ENCODE measurements at regions not wholly inside any gene's neighbourhood (a gene's known extent, or its start where the extent isn't known, plus 50 kb on each side); places are given as distances from the start of the nearest gene placed in this dataset.
"Not testable (repeated sequence)": the region's sequence is repeated elsewhere in the genome, so short reads cannot be mapped to it uniquely, and the experiment has no call there.

DNA sequence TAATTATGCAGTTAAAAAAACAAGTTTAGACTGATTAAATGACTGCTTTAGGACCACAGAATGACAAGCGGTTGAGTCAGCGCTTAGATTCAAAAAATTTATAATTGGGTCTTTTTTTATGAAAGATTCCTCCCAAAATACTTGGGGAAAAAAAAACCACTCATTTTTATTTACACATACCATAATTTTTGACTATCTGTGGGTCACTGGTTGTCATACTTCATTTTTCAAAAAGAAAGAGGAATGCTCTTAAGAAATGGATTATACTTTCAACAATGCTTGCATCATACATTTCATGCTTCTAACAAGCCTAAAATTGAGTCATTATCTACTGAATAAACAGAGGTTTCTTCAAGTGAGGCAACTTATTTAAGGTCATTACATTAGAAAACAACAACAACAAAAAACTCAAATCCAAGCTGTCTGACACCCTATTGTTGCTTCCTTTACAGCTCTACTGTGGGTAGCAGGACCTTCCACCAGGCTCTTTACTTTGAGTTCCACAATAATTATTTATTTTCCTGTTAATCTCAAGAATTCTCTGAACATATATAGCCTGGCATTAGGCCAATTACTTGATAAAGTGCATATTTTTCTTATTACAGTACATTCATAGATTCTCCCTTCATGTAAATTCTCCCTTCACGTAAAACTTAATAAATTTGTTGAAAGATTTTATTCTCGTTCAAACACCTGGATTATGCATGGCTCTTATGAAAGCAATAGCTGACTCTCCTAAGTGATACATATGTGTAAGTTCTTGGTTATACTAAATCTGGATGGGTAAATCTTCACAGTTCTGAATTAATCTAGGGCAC lies 445.5 kb downstream of the PCDH10 start:
- DNase-seq (ENCODE audit: low spot score): no peak

DNA sequence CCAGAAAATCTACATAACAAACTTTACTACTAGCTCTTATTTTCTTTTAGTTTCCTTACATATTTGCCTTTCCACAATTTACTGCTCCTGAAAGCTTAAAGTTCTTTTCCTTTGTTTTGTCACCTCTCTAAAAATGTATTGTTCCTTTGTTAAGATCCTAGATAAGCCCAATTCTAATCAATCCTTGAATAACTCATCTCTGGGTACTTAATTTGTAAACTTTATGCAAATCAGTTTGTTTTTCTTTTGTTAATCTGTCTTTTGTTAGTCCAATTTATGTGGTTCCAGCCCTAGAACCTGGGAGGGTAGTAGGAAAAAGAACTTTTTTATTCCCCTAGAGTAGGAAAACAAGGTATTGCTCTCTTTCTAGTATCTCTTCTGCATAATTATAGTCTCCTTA lies 444.7 kb downstream of the PCDH10 start:
- no peak for DNase-seq (ENCODE audit: low spot score)

DNA sequence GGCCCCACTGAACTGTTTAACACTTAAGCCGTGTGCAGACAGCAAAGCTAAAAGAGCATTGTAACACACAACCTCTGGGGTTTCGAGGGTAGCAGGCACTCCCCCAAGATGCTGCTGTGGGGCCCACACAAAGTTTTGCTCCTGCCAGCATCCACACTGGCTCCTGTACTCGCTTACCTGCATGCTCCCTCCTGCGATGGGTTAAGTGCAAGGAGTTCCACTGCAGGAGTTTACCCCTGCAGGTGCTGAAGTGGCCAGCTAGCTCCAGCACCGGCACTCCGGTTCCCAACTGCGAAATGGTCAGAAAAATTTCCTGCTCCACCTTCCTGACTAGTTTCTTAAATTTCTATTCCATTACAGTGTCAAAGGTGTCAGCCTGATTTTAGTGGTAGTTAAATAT lies 443.5 kb downstream of the PCDH10 start:
- no peak for DNase-seq (ENCODE audit: low spot score)

DNA sequence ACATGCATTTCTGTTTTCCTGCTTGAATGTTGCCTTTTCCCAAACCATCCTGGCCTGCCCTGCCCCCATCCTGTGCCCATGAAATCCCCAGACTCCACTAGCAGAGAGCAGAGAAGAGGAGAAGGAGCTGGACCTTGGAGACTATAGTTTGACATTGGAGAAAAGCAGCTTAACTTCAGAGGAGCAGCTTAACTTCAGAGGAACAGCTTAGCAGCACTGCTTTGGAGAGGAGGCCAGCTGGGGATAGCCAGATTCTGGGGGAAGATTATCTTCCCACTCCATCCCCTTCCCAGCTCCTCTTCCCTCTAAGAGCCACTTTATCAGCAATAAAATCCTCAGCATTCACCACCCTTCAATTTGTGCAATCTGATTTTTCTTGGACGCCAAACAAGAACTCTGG lies 443.0 kb downstream of the PCDH10 start:
- no peak for DNase-seq (ENCODE audit: low spot score)

DNA sequence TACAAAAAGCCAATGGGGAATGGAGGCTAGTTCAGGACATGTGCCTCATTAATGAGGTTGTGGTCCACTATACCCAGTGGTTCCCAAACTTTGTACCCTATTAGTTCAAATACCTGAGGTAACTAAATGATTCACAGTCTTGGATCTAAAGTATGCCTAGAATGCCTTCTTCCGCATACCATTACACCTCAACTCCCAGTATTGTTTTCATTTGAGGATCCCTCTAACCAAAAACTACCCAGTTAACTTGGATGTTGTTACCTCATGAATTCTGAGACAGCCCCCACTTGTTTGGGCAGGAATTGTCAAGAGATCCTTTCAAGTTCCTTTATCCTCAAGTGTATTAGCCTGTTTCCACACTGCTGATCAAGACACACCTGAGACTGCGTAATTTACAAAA lies 439.2 kb downstream of the PCDH10 start:
- DNase-seq (ENCODE audit: low spot score): no peak

- no peak for DNase-seq (ENCODE audit: low spot score)
These were observed 436.2 kb downstream of the PCDH10 start for GRCh38 chr4:133585323-133585722.

DNA sequence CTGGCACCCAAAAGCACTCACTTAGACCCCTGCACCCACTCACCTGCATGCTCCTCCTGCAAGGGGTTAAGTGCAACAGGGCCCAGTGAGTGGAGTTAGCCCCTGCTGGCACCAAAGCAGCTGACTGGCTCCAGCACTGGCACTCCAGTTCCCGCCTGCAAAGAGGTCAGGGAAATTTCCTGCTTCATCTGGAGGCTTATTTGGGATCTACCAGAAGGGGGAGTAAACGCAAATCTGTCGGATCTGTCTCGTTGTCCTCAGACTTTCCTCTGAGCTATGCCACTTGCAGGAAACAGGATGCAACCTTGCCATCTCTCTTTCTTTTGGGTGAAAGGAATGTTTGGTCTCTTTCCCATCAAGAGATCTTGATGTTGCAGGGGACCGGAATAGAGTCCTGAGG lies 435.6 kb downstream of the PCDH10 start:
- DNase-seq (ENCODE audit: low spot score): peak; percentile 8

DNA sequence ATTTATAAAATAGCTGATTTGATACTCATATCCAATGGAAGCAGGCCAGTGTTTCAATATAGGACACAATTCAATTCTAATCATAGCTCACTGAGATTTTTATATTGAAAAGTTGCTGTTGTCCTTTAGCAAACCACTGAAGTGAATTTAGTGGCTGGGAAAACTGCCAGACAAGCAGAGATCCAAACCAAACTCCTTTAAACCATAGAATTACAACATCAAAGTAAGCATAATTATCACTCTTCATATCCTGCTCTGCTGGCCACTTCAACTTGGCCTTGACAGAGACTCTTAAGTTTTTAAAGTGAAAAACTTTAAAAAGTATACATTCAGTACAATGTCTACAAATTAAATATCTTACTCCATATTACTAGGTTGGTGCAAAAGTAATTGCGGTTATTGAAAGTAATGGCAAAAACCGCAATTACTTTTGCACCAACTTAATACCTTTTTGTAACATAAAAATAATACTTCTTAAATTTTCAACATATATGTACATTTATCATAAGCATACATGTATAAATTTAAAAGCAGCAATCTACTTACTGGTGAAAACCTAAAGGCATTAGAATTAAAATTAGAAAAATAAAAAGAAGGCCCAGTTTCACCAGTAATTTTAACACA lies 433.0 kb downstream of the PCDH10 start:
- no peak for DNase-seq (ENCODE audit: low spot score)

- no peak for DNase-seq (ENCODE audit: low spot score)
These were observed 425.2 kb downstream of the PCDH10 start for GRCh38 chr4:133574248-133574647.

DNA sequence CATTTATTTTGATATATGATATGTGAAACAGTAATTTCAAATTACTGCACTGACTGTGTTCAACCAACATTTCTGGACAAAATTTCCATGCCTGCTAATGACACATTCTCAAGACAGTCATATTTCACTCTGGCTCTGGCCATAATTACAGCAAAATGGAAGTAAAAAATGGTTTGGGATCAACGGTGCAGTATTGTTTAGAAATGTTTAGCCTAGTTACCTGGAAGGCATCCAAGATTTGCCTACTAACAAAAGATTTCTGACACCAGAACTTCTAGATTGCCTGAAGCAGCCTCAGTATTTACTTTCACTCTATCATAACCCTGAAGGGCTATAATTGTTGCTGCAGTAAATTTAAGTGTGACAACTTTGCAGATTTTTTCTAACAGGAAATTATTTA lies 416.3 kb downstream of the PCDH10 start:
- DNase-seq (ENCODE audit: low spot score): peak; percentile 4

DNA sequence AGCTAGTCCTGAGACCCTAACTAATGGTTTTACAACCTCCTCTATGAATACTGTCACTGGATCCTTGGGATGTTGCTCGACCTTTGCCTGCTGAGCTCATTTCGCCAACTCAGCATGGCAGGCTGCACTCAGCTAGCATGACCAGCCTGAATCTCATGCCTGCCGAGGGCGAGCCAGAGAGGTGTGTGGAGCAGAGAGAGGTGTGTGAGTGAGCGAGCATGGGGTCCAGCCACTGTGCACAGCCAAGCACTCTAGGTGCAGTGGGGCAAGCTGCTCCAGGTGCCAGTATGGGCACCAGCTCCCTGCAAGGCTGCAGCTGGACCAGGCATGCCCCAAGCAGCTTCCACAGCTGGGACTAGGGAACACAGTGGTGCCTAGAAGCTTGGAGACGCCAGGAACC lies 410.9 kb downstream of the PCDH10 start:
- no peak for DNase-seq (ENCODE audit: low spot score)

DNA sequence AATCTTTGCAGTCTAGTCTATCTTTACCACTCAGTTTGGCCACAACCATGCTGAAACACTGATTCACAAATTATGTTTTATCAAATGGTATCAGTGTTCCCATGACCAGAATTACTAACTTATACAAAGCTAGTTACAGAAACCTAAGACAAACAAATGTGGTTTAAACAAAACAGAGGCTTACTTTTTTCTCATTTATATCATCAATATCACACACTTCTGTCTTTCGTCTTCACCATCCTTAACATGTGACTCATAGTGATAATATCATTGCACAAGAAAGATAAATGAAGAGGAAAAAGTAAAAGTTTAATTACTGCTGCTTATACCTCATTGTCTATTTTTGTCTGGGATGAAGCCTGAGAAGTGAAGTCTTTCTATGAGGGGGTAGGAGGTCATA lies 406.6 kb downstream of the PCDH10 start:
- no peak for DNase-seq (ENCODE audit: low spot score)

- no peak for DNase-seq (ENCODE audit: low spot score)
These were observed 401.3 kb downstream of the PCDH10 start for GRCh38 chr4:133550436-133550835.

- no peak for DNase-seq (ENCODE audit: low spot score)
These were observed 395.0 kb downstream of the PCDH10 start for GRCh38 chr4:133544097-133544496.

- peak; percentile 87 for DNase-seq (ENCODE audit: low spot score)
These were observed 388.7 kb downstream of the PCDH10 start for GRCh38 chr4:133537780-133538281.

- DNase-seq (ENCODE audit: low spot score): not testable (repeated sequence)
These were observed 385.1 kb downstream of the PCDH10 start for GRCh38 chr4:133534224-133534623.

- no peak for DNase-seq (ENCODE audit: low spot score)
These were observed 375.3 kb downstream of the PCDH10 start for GRCh38 chr4:133524369-133524768.

GRCh38 chr4:133513901-133514300 lies 364.8 kb downstream of the PCDH10 start:
- DNase-seq (ENCODE audit: low spot score): no peak

DNA sequence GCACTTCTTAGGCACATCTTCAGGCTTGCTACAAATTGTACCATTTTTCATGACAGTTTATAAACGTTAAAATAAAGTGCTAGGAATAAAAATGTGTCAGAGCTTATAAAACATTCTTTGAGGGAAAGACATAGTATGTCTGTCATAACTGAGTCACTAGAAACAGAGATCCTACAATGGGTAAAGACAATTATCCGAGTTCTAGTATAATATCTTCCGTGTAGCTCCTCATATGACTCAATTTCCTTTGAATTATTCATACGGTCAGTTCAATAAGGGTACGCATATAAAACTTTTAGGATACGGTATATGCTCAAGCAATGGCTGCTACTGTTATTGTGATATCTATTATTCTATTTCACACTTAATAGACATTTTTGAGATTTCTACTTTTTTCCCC lies 349.1 kb downstream of the PCDH10 start:
- no peak for DNase-seq (ENCODE audit: low spot score)

DNA sequence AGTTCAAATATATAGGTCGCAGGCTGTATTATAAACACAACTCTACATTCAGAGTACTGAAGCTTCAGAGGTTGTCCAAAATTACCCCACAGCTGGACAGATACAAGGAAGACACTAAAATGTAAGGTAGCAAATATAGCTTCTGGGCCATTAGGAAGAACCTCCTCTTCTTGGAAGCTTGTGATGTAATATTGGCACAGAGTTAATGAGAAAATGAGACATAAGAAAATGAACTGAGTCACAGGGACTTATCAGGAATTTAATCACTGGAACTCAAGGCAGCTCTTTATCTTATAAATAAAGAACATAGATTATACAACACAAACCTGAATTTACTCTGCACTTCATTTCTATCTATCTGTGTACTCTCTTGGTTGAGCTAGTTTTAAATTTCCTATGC lies 344.7 kb downstream of the PCDH10 start:
- no peak for DNase-seq (ENCODE audit: low spot score)

DNA sequence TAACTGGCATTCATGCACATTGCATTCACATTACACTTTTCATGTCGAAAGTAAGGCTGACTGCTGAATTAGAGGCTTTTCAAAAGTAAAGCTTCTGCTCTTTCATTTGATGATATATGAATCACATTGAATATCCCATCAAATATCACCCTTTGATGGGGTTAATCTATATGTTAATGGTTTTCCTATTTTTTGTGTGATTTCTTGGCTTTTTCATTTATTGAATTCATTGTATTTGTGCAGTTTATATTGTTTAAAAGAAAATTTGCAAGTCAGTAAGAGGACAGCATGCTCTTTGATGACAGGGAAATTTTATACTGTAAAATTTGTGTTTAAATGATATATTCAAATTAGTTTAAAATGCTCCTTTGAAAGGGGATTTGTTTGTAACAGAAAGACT lies 344.1 kb downstream of the PCDH10 start:
- DNase-seq (ENCODE audit: low spot score): no peak

GRCh38 chr4:133484287-133484686 lies 335.2 kb downstream of the PCDH10 start:
- DNase-seq (ENCODE audit: low spot score): no peak

DNA sequence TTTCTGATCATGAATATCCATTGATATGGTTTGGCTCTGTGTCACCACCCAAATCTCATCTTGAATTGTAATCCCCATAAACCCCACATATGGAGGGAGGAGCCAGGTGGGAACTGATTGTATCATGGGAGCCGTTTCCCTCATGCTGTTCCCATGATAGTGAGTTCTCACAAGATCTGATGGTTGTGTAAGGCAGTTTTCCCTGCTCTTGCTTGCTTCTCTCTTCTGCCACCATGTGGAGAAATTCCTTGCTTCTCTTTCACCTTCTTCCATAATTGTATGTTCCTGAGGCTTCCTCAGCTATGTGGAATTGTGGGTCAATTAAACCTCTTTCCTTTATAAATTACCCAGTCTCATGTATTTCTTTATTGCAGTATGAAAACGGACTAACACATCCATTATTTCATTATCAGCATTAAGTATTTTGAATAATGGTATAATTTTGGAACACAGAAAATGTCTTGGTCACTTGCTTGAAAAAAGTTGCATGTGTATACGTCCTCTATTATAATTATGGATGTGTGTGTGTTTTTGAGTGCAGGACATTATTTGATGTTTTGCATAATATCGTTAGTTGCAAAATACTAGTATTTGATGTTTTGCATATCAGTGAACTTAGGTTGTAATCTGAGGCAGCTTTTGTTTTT lies 334.6 kb downstream of the PCDH10 start:
- peak; percentile 27 for DNase-seq (ENCODE audit: low spot score)
